Adrenal gland (tissue), 9 donors: ENCODE measurements at regions not wholly inside any gene's neighbourhood (a gene's known extent, or its start where the extent isn't known, plus 50 kb on each side); places are given as distances from the start of the nearest gene placed in this dataset.

ENCODE experiments used
- DNase-seq, 7 donors: peaks; one replicate each; pipeline ENCODE4 v3.0.0-alpha.2; 2019 to 2020
- H3K27ac ChIP-seq, 5 donors: fragments of 200-600 bp; sonication (generic) in 4 of 5; 1 replicate in 3 of 5; 2 replicates in 2 of 5; pipeline versions ENCODE4 v1.5.1 to v1.8.0; 2016 to 2020; ENCODE audit warnings: mild to moderate bottlenecking in 1 of 5
- H3K27me3 ChIP-seq: fragments of 200-600 bp; 2 replicates; pipeline ENCODE4 v1.8.0; 2021
- H3K36me3 ChIP-seq, 2 donors: fragments of 200-600 bp; replicated peaks in 1 of 2; 1 replicate in 1 of 2; 2 replicates in 1 of 2; pipeline versions ENCODE4 v1.5.1 to v1.8.0; 2018 to 2022
- H3K4me1 ChIP-seq, 2 donors: fragments of 200-600 bp; replicated peaks in 1 of 2; 1 replicate in 1 of 2; 2 replicates in 1 of 2; pipeline versions ENCODE4 v1.5.1 to v1.8.0; 2018 to 2021
- H3K4me3 ChIP-seq, 4 donors: fragments of 200-600 bp; sonication (generic) in 3 of 4; one replicate each; pipeline ENCODE4 v1.5.1; 2016 to 2018
- H3K9me3 ChIP-seq, 3 donors: fragments of 200-600 bp; sonication (generic) in 1 of 3; replicated peaks in 1 of 3; 1 replicate in 2 of 3; 2 replicates in 1 of 3; pipeline versions ENCODE4 v1.5.1 to v1.8.0; 2016 to 2021
- POLR2A ChIP-seq, 2 donors: fragments of 450-650 bp; IDR thresholded peaks; one replicate each; pipeline ENCODE4 v1.6.1; 2017; ENCODE audit warnings: antibody characterized with exemption in 2 of 2, mild to moderate bottlenecking in 2 of 2, moderate library complexity in 1 of 2
- WGBS, 4 donors: extraction: QIAGEN DNeasy Blood & Tissue Kit in 2 of 4; methylation state at CpG; one replicate each; pipeline versions ENCODE4 v1.1.5 to v1.1.7; 2013 to 2017; 5-methylcytosine and 5-hydroxymethylcytosine counted together
- intact Hi-C, 2 donors: fragments of 100-400 bp; cut with DNase I; formaldehyde crosslinking; loops; one replicate each; pipeline versions ENCODE4 v1.14.1 to v1.15.0; 2022 to 2023
- TF ChIP-seq, protein P1 (sequence below), 6 experiments: fragments of 450-650 bp in 4 of 6; fragments of 200-600 bp in 2 of 6; sonication (generic) in 1 of 6; IDR thresholded peaks; 1 replicate in 5 of 6; 2 replicates in 1 of 6; pipeline versions ENCODE4 v1.5.1 to v1.8.0; 2016 to 2021; ENCODE audit warnings: antibody characterized with exemption in 6 of 6, mild to moderate bottlenecking in 2 of 6, moderate library complexity in 1 of 6
- donor health status: healthy with polysubstance abuse.
- donor health status: Bipolar disorder and iron deficiency.
- donor health status: DM: yes; HTN: yes; CAD: no.
- donor health status: DM: no; HTN: no; CAD: no.
- donor health status: DM: no; HTN: no; CAD: no.

DNA sequence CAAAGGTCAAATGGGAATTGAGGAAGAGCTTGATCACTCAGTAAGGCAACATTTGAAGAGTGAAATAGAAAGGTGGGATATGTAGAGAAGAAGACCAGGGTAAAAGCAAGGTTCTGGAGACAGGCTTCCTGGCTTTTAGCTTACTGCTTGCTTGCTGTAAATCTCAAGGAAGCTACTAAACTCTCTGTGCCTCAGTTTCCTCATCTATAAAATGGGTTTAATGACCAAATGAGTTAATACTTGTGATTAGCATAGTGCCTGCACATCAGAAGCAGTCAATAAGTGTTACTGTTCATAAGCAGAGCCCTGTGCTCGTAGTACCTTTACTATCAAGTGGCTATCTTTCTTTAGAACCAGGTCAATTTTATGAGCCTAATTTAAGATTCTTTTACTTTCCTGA is 222.2 kb upstream of the ITGA4 start:
- H3K9me3 ChIP-seq = no peaks in the 10 kb centered on the region
- no peak for DNase-seq
- no peak for TF ChIP-seq POLR2A (IDR thresholded peaks at IDR 0.05)
- TF ChIP-seq, protein P1, sequence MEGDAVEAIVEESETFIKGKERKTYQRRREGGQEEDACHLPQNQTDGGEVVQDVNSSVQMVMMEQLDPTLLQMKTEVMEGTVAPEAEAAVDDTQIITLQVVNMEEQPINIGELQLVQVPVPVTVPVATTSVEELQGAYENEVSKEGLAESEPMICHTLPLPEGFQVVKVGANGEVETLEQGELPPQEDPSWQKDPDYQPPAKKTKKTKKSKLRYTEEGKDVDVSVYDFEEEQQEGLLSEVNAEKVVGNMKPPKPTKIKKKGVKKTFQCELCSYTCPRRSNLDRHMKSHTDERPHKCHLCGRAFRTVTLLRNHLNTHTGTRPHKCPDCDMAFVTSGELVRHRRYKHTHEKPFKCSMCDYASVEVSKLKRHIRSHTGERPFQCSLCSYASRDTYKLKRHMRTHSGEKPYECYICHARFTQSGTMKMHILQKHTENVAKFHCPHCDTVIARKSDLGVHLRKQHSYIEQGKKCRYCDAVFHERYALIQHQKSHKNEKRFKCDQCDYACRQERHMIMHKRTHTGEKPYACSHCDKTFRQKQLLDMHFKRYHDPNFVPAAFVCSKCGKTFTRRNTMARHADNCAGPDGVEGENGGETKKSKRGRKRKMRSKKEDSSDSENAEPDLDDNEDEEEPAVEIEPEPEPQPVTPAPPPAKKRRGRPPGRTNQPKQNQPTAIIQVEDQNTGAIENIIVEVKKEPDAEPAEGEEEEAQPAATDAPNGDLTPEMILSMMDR (IDR thresholded peaks at IDR 0.05) = no peak
- H3K36me3 ChIP-seq = no peaks in the 10 kb centered on the region
- H3K4me3 ChIP-seq = no peak overlapping the region
- intact Hi-C loops = no loop called here
- no peaks in the 10 kb centered on the region for H3K27me3 ChIP-seq
- no peaks in the 10 kb centered on the region for H3K4me1 ChIP-seq
- H3K27ac ChIP-seq = no peak overlapping the region
- 62 to 93% (median 77%) methylated on average over 1 of the region's 1 CpG for WGBS, 4 donors

DNA sequence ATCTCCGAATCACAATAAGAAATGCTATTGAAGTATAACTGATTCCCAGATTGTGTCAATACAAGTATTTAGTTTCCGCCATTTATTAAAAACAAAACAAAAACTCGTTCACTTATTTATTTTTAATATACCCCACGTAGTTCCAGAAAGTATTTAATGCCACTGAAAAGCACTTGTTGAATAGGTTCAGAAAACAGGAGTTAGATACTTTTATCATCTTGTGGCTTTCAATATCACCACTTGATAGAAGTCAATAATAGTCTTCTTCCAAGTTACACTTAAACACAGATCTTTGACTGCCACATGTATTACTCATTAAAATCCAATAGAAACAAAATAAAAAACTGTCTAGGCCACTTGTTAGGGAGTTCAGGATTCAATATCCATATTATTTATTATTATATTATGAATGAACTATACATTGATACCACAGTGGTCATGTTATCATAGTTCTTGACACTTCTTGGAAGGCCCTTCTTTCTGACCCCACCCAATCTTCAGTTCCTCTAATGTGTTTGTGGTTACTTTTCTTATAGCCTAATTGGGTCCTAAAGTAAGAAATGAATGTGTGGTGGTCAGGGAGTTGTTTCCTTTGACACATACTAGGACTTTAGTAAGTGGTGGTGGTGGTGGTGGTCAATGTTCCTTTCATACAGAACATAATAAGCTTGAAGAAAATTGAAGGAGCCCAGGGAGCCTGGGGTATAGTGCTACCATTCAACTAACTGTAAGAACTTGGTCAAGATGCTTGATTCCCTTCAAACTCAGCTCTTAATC is 221.3 kb upstream of the ITGA4 start:
- H3K4me1 ChIP-seq = no peaks in the 10 kb centered on the region
- H3K27ac ChIP-seq = no peak overlapping the region
- DNase-seq = no peak
- TF ChIP-seq, protein P1 (IDR thresholded peaks at IDR 0.05) = no peak
- no peak for TF ChIP-seq POLR2A (IDR thresholded peaks at IDR 0.05)
- intact Hi-C loops = no loop called here
- H3K4me3 ChIP-seq = no peak overlapping the region
- H3K27me3 ChIP-seq = no peaks in the 10 kb centered on the region
- peaks cover 0 to 4% (median 0%) of the 10 kb centered on the region in 3 donors for H3K9me3 ChIP-seq
- H3K36me3 ChIP-seq = no peaks in the 10 kb centered on the region
- 77 to 79% (median 78%) methylated on average over 4 of the region's 4 CpGs for WGBS, 4 donors

DNA sequence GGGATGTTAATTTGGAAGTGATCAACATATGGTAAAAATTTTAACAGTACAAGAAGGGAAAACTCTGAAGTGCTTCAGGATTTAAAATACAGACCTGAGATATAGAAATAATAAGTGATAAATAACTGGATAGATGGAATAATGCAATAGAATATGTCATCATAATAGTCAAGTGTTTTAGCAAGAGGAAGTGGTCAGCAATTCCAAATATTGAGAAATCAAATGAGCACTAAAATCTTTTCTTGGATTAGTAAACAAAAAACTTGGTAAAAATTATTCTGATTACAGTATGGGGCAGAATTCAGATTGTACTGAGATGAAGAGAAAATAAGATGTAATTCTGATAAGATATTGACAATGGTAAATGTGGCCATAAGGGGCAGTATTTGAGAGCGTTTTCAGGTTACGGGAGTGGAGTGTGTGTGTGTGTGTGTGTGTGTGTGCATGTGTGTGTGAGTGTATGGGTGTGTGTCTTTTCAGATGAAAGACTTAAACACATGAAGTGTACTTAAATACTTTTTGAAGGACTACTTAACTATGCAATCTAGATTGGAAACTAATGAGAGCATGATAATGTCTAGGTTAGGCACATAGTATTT is 217.9 kb upstream of the ITGA4 start:
- H3K27me3 ChIP-seq = no peaks in the 10 kb centered on the region
- H3K4me3 ChIP-seq = no peak overlapping the region
- H3K9me3 ChIP-seq = peaks cover 0 to 4% (median 0%) of the 10 kb centered on the region in 3 donors
- H3K36me3 ChIP-seq = no peaks in the 10 kb centered on the region
- no peak for TF ChIP-seq POLR2A (IDR thresholded peaks at IDR 0.05)
- TF ChIP-seq, protein P1 (IDR thresholded peaks at IDR 0.05) = no peak
- 46 to 60% (median 53%) methylated on average over 2 of the region's 2 CpGs for WGBS, 4 donors
- no peak for DNase-seq
- no peaks in the 10 kb centered on the region for H3K4me1 ChIP-seq
- intact Hi-C loops = no loop called here
- H3K27ac ChIP-seq = no peak overlapping the region

DNA sequence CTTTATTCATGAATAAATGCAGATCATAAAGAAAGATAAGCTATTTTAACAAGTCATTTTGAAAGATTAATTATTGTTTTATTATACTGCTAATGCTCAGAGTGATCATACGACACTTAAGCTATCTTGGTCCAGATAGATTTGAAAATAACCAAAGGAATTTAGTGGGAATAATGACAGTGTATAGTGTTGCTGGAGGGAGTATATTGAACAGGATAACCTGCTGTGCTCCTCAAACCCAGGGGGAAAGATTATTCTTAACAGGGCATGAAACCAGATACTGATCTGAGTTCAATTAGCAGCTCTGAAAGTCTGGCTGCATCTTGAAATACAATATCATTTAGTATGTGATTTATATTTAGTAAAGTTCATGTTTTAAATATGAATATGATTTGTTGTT is 216.3 kb upstream of the ITGA4 start:
- WGBS, 4 donors = 80 to 90% (median 85%) methylated on average over 1 of the region's 1 CpG
- Histone ChIP-seq H3K4me3 (no peak overlapping the region), H3K27me3 (no peaks in the 10 kb centered on the region), H3K27ac (no peak overlapping the region), H3K9me3 (peaks cover 0 to 4% (median 0%) of the 10 kb centered on the region in 3 donors), H3K36me3 (no peaks in the 10 kb centered on the region), H3K4me1 (no peaks in the 10 kb centered on the region)
- intact Hi-C loops = no loop called here
- no peak for TF ChIP-seq POLR2A (IDR thresholded peaks at IDR 0.05)
- TF ChIP-seq, protein P1 (IDR thresholded peaks at IDR 0.05) = no peak
- no peak for DNase-seq
